H1 (cell line): ENCODE measurements at regions not wholly inside any gene's neighbourhood (a gene's known extent, or its start where the extent isn't known, plus 50 kb on each side); places are given as distances from the start of the nearest gene placed in this dataset.

ENCODE experiments used
- CTCF ChIA-PET: fragments of 300-600 bp; sonication (Branson Sonifier 250); formaldehyde crosslinking; loops from one replicate; lab custom pipeline; 2021; ENCODE audit not compliant: partially characterized antibody; lab: Charles Lee
- POLR2A ChIA-PET: fragments of 300-600 bp; sonication (Branson Sonifier 250); formaldehyde crosslinking; loops from one replicate; lab custom pipeline; 2021; ENCODE audit warnings: inconsistent platforms; ENCODE audit not compliant: partially characterized antibody; lab: Charles Lee
- DNase-seq, 2 experiments: peaks; one replicate each; pipeline versions ENCODE4 v3.0.0 to v3.0.0-alpha.2; 2010 to 2022; ENCODE audit warnings: low spot score in 2 of 2, low read depth in 1 of 2, mixed read lengths in 1 of 2
- FAIRE-seq: peaks from 2 replicates; lab custom pipeline; 2011; peaks lifted over from hg19 to GRCh38; lab: Jason Lieb, UNC
- H2AFZ ChIP-seq: 2 replicates; pipeline ENCODE4 v1.8.1; 2012; ENCODE audit warnings: low read length, inconsistent platforms
- H2AK5ac ChIP-seq: 2 replicates; pipeline ENCODE4 v1.6.1; 2013; ENCODE audit warnings: low read depth, low read length
- H2BK120ac ChIP-seq: replicated peaks from 2 replicates; pipeline ENCODE3; 2013; ENCODE audit warnings: low read depth, low read length, inconsistent platforms
- H2BK12ac ChIP-seq: 2 replicates; pipeline ENCODE4 v1.6.1; 2013; ENCODE audit warnings: low read depth, low read length
- H2BK15ac ChIP-seq: 2 replicates; pipeline ENCODE4 v1.6.1; 2013; ENCODE audit warnings: low read length
- H2BK20ac ChIP-seq: 2 replicates; pipeline ENCODE4 v1.6.1; 2013; ENCODE audit warnings: low read length
- H2BK5ac ChIP-seq: 2 replicates; pipeline ENCODE4 v1.6.1; 2013; ENCODE audit warnings: low read depth, low read length
- H3K14ac ChIP-seq: 2 replicates; pipeline ENCODE4 v1.6.1; 2013; ENCODE audit warnings: inconsistent platforms; ENCODE audit not compliant: insufficient read length
- H3K18ac ChIP-seq: 2 replicates; pipeline ENCODE4 v1.6.1; 2013; ENCODE audit warnings: low read length; ENCODE audit errors: extremely low read depth
- H3K23ac ChIP-seq: 2 replicates; pipeline ENCODE4 v1.6.1; 2013; ENCODE audit warnings: inconsistent platforms; ENCODE audit not compliant: insufficient read length
- H3K23me2 ChIP-seq: 2 replicates; pipeline ENCODE4 v1.6.1; 2013; ENCODE audit warnings: low read depth, low read length
- H3K27ac ChIP-seq: 2 replicates; pipeline ENCODE4 v1.6.1; 2011; ENCODE audit warnings: low read depth, low read length, inconsistent platforms
- H3K27me3 ChIP-seq, 4 experiments: replicated peaks in 1 of 4; 1 replicate in 1 of 4; 2 replicates in 3 of 4; pipeline versions ENCODE4 v1.6.1 to v1.8.1; 2011 to 2013; ENCODE audit warnings: low read length in 3 of 4, mild to moderate bottlenecking in 3 of 4, inconsistent platforms in 2 of 4, mixed read lengths in 2 of 4, moderate library complexity in 1 of 4; ENCODE audit not compliant: control insufficient read depth in 3 of 4, insufficient read depth in 3 of 4; ENCODE audit errors: extremely low read depth in 1 of 4
- H3K36me3 ChIP-seq, 4 experiments: 2 replicates each; pipeline versions ENCODE4 v1.6.1 to v1.8.1; 2011 to 2013; ENCODE audit warnings: mild to moderate bottlenecking in 4 of 4, low read length in 3 of 4, moderate library complexity in 2 of 4, control low read depth in 1 of 4, inconsistent platforms in 1 of 4; ENCODE audit not compliant: insufficient read depth in 4 of 4, control insufficient read depth in 2 of 4
- H3K4ac ChIP-seq: replicated peaks from 2 replicates; pipeline ENCODE3; 2013; ENCODE audit warnings: low read length, low read depth, mixed read lengths, inconsistent platforms; ENCODE audit not compliant: insufficient read length
- H3K4me1 ChIP-seq, 4 experiments: replicated peaks in 1 of 4; 1 replicate in 1 of 4; 2 replicates in 3 of 4; pipeline versions ENCODE4 v1.6.1 to v1.8.1; 2011 to 2013; ENCODE audit warnings: low read length in 3 of 4, inconsistent platforms in 2 of 4, mixed read lengths in 1 of 4; ENCODE audit not compliant: insufficient read depth in 4 of 4, control insufficient read depth in 3 of 4
- H3K4me2 ChIP-seq, 2 experiments: 2 replicates each; pipeline versions ENCODE4 v1.6.1 to v1.8.1; 2011 to 2013; ENCODE audit warnings: low read depth in 2 of 2, low read length in 2 of 2, control low read depth in 1 of 2, inconsistent platforms in 1 of 2, mild to moderate bottlenecking in 1 of 2; ENCODE audit not compliant: insufficient read depth in 1 of 2
- H3K4me3 ChIP-seq, 4 experiments: fragments of 200-600, 300-600 bp in 1 of 4; sonication (generic), shearing (Covaris generic), sonication (Bioruptor Twin) in 1 of 4; 2 replicates each; pipeline versions ENCODE4 v1.5.1 to v1.8.1; 2011 to 2016; ENCODE audit warnings: low read length in 4 of 4, low read depth in 3 of 4, control low read depth in 2 of 4, inconsistent platforms in 2 of 4, mild to moderate bottlenecking in 2 of 4, mixed read lengths in 1 of 4, moderate library complexity in 1 of 4; ENCODE audit not compliant: insufficient read depth in 2 of 4; ENCODE audit errors: extremely low read depth in 1 of 4
- H3K56ac ChIP-seq: replicated peaks from 2 replicates; pipeline ENCODE3; 2013; ENCODE audit warnings: low read depth, mild to moderate bottlenecking, mixed read lengths, low read length, inconsistent platforms; ENCODE audit not compliant: insufficient read length
- H3K79me1 ChIP-seq: 2 replicates; pipeline ENCODE4 v1.6.1; 2013; ENCODE audit warnings: low read depth, low read length, control low read depth
- H3K79me2 ChIP-seq, 2 experiments: 2 replicates each; pipeline versions ENCODE4 v1.6.1 to v1.8.1; 2012 to 2013; ENCODE audit warnings: low read length in 2 of 2, mild to moderate bottlenecking in 2 of 2, inconsistent platforms in 1 of 2; ENCODE audit not compliant: insufficient read depth in 2 of 2, control insufficient read depth in 1 of 2
- H3K9ac ChIP-seq, 4 experiments: replicated peaks in 1 of 4; 1 replicate in 1 of 4; 2 replicates in 3 of 4; pipeline versions ENCODE4 v1.6.1 to v1.8.1; 2011 to 2013; ENCODE audit warnings: low read depth in 3 of 4, low read length in 3 of 4, control low read depth in 2 of 4, mild to moderate bottlenecking in 2 of 4, moderate library complexity in 2 of 4, inconsistent platforms in 1 of 4; ENCODE audit errors: extremely low read depth in 1 of 4
- H3K9me3 ChIP-seq, 2 experiments: 2 replicates each; pipeline versions ENCODE4 v1.6.1 to v1.8.1; 2012 to 2013; ENCODE audit warnings: mild to moderate bottlenecking in 2 of 2, moderate library complexity in 2 of 2, control low read depth in 1 of 2, inconsistent platforms in 1 of 2, low read depth in 1 of 2, low read length in 1 of 2, mixed read lengths in 1 of 2; ENCODE audit not compliant: insufficient read depth in 2 of 2
- H4K20me1 ChIP-seq, 2 experiments: replicated peaks in 1 of 2; 2 replicates each; pipeline versions ENCODE3 to v1.8.1; 2011 to 2013; ENCODE audit warnings: inconsistent platforms in 2 of 2, low read length in 2 of 2, mild to moderate bottlenecking in 1 of 2; ENCODE audit not compliant: insufficient read depth in 2 of 2, control insufficient read depth in 1 of 2
- H4K5ac ChIP-seq: 2 replicates; pipeline ENCODE4 v1.6.1; 2013; ENCODE audit warnings: low read length, low read depth, mixed read lengths, inconsistent platforms; ENCODE audit not compliant: insufficient read length
- H4K8ac ChIP-seq: 2 replicates; pipeline ENCODE4 v1.8.0; 2013; ENCODE audit warnings: mild to moderate bottlenecking, moderate library complexity, low read length, inconsistent platforms; ENCODE audit not compliant: insufficient read depth; ENCODE audit errors: extremely low read depth
- H4K91ac ChIP-seq: replicated peaks from 2 replicates; pipeline ENCODE3; 2013; ENCODE audit warnings: low read length, mixed read lengths, inconsistent platforms; ENCODE audit not compliant: insufficient read length
- CHD2 ChIP-seq: IDR thresholded peaks from 2 replicates; pipeline ENCODE4 v1.6.1; 2012; ENCODE audit warnings: low read length, improper control_type of control experiment
- E2F6 ChIP-seq: IDR thresholded peaks from 2 replicates; pipeline ENCODE4 v1.6.1; 2012; ENCODE audit warnings: inconsistent platforms
- EP300 ChIP-seq, 2 experiments: IDR thresholded peaks; 1 replicate in 1 of 2; 2 replicates in 1 of 2; pipeline ENCODE4 v1.6.1; 2011 to 2012; ENCODE audit warnings: low read depth in 2 of 2, low read length in 2 of 2, mild to moderate bottlenecking in 2 of 2, borderline replicate concordance in 1 of 2, inconsistent platforms in 1 of 2, moderate library complexity in 1 of 2
- GABPA ChIP-seq: IDR thresholded peaks from 2 replicates; pipeline ENCODE4 v1.6.1; 2011; ENCODE audit warnings: mild to moderate bottlenecking, low read length, moderate library complexity, borderline replicate concordance; ENCODE audit not compliant: insufficient read depth
- KDM1A ChIP-seq: fragments of 200-600, 300-600 bp; sonication (generic); IDR thresholded peaks from 2 replicates; pipeline ENCODE4 v1.7.1; 2016; ENCODE audit warnings: mild to moderate bottlenecking, low read length, borderline replicate concordance
- KDM4A ChIP-seq: IDR thresholded peaks from one replicate; pipeline ENCODE4 v1.7.1; 2012; ENCODE audit warnings: low read depth, mild to moderate bottlenecking, moderate library complexity, low read length, inconsistent platforms; ENCODE audit not compliant: severe bottlenecking
- MAX ChIP-seq: IDR thresholded peaks from 2 replicates; pipeline ENCODE4 v1.6.1; 2012; ENCODE audit warnings: inconsistent platforms
- RXRA ChIP-seq: IDR thresholded peaks from 2 replicates; pipeline ENCODE4 v1.6.1; 2011; ENCODE audit warnings: low read depth, mild to moderate bottlenecking, low read length, moderate library complexity; ENCODE audit not compliant: insufficient read depth
- SRF ChIP-seq: IDR thresholded peaks from 2 replicates; pipeline ENCODE4 v1.6.1; 2011; ENCODE audit warnings: mild to moderate bottlenecking, low read depth, low read length, moderate library complexity
- SUZ12 ChIP-seq: fragments of 200-600 bp; sonication (generic); IDR thresholded peaks from 2 replicates; pipeline ENCODE4 v1.6.1; 2012; ENCODE audit warnings: mild to moderate bottlenecking, inconsistent platforms, low read length, moderate library complexity, mixed read lengths
- TEAD4 ChIP-seq: IDR thresholded peaks from 2 replicates; pipeline ENCODE4 v1.6.1; 2012; ENCODE audit warnings: low read depth, low read length, inconsistent platforms, mixed read lengths
- USF2 ChIP-seq: IDR thresholded peaks from 2 replicates; pipeline ENCODE4 v1.6.1; 2011; ENCODE audit warnings: low read length, improper control_type of control experiment
- ZNF274 ChIP-seq: IDR thresholded peaks from 2 replicates; pipeline ENCODE4 v1.7.0; 2012; ENCODE audit warnings: low read length, borderline replicate concordance; ENCODE audit errors: extremely low read depth
- WGBS, 2 experiments: shearing (Covaris generic) in 1 of 2; methylation state at CpG; one replicate each; pipeline versions ENCODE4 v1.1.6 to v1.1.7; 2013 to 2015; ENCODE audit warnings: low lambda C conversion rate in 2 of 2, mixed read lengths in 2 of 2, inconsistent platforms in 1 of 2, low coverage in 1 of 2, missing lambda C conversion rate in 1 of 2; ENCODE audit not compliant: insufficient replicate concordance in 2 of 2, insufficient coverage in 1 of 2, insufficient read length in 1 of 2; ENCODE audit errors: extremely low coverage in 1 of 2, missing lambda C conversion rate in 1 of 2; 5-methylcytosine and 5-hydroxymethylcytosine counted together

GRCh38 chr4:125511715-125512114, 197.0 kb downstream of the FAT4 start:
- H3K9ac ChIP-seq, result no peak overlapping the region
- H3K56ac ChIP-seq, result no peak overlapping the region
- no peaks in the 10 kb centered on the region for H3K79me2 ChIP-seq
- H3K14ac ChIP-seq, result no peak overlapping the region
- no peak overlapping the region for H3K27ac ChIP-seq
- ChIA-PET CTCF (no interaction called here), POLR2A (no interaction called here)
- H2BK15ac ChIP-seq, result no peak overlapping the region
- no peak overlapping the region for H4K91ac ChIP-seq
- no peaks in the 10 kb centered on the region; a peak in 2 of 8 replicates for H3K36me3 ChIP-seq
- H4K5ac ChIP-seq, result no peak overlapping the region
- H3K18ac ChIP-seq, result no peak overlapping the region
- no peak overlapping the region for H3K4me3 ChIP-seq
- H2AFZ ChIP-seq, result no peak overlapping the region
- no peaks in the 10 kb centered on the region for H3K23me2 ChIP-seq
- H3K4ac ChIP-seq, result no peak overlapping the region
- H2BK5ac ChIP-seq, result no peak overlapping the region
- H3K4me2 ChIP-seq, result no peak overlapping the region
- 89% methylated on average over 3 of the region's 3 CpGs; no CpG with 5 or more reads in 1 of the 2 experiments for WGBS, 2 experiments
- H2BK12ac ChIP-seq, result no peak overlapping the region
- H2BK20ac ChIP-seq, result no peak overlapping the region
- H3K23ac ChIP-seq, result no peak overlapping the region
- H3K27me3 ChIP-seq, result no peaks in the 10 kb centered on the region
- DNase-seq, result no peak
- no peak for FAIRE-seq
- H3K79me1 ChIP-seq, result no peaks in the 10 kb centered on the region
- no peak overlapping the region for H4K8ac ChIP-seq
- no peak overlapping the region for H2BK120ac ChIP-seq
- no peaks in the 10 kb centered on the region for H4K20me1 ChIP-seq
- no peaks in the 10 kb centered on the region for H3K4me1 ChIP-seq
- H3K9me3 ChIP-seq, result no peaks in the 10 kb centered on the region
- H2AK5ac ChIP-seq, result no peak overlapping the region
- no peak for TF ChIP-seq GABPA
- TF ChIP-seq KDM1A, result no peak
- no peak for TF ChIP-seq CHD2
- TF ChIP-seq MAX, result no peak
- no peak for TF ChIP-seq TEAD4
- no peak for TF ChIP-seq ZNF274
- no peak for TF ChIP-seq USF2
- TF ChIP-seq E2F6, result no peak
- TF ChIP-seq RXRA, result no peak
- no peak for TF ChIP-seq SRF
- TF ChIP-seq SUZ12, result no peak
- TF ChIP-seq EP300 (IDR thresholded peaks at IDR 0.05; ENCODE audit: borderline replicate concordance in 1 of 2, low read depth in 2 of 2, low read length in 2 of 2), result no peak
- no peak for TF ChIP-seq KDM4A
